T-helper 1 cell (primary cell): ENCODE measurements at regions not wholly inside any gene's neighbourhood (a gene's known extent, or its start where the extent isn't known, plus 50 kb on each side); places are given as distances from the start of the nearest gene placed in this dataset.
"Not testable (repeated sequence)": the region's sequence is repeated elsewhere in the genome, so short reads cannot be mapped to it uniquely, and the experiment has no call there.

Experiments
- DNase-seq, 5 donors: peaks; one replicate each; pipeline ENCODE4 v3.0.0-alpha.2; 2012 to 2020

- DNase-seq = no peak
These were observed 302.4 kb upstream of the FAM174A start for GRCh38 chr5:100232736-100233135.

GRCh38 chr5:100188778-100189177 is 346.4 kb upstream of the FAM174A start:
- DNase-seq = no peak

- DNase-seq = no peak
These were observed 346.8 kb upstream of the FAM174A start for GRCh38 chr5:100188339-100188738.

GRCh38 chr5:100186181-100186580 is 349.0 kb upstream of the FAM174A start:
- DNase-seq = no peak

- no peak for DNase-seq
These were observed 352.8 kb upstream of the FAM174A start for GRCh38 chr5:100182402-100182801.

GRCh38 chr5:100175346-100175745 is 359.8 kb upstream of the FAM174A start:
- DNase-seq = no peak

GRCh38 chr5:100165309-100165708 is 369.9 kb upstream of the FAM174A start:
- DNase-seq = no peak

GRCh38 chr5:100161868-100162267 is 373.3 kb upstream of the FAM174A start:
- no peak for DNase-seq

- DNase-seq = no peak
These were observed 378.1 kb upstream of the FAM174A start for GRCh38 chr5:100157066-100157465.

- no peak for DNase-seq
These were observed 386.9 kb upstream of the FAM174A start for GRCh38 chr5:100148239-100148638.

GRCh38 chr5:100142607-100143006 is 392.6 kb upstream of the FAM174A start:
- DNase-seq = no peak

- DNase-seq = no peak
These were observed 404.0 kb upstream of the FAM174A start for GRCh38 chr5:100131161-100131560.

- DNase-seq = no peak
These were observed 404.9 kb upstream of the FAM174A start for GRCh38 chr5:100130307-100130706.

GRCh38 chr5:100119903-100120302 is 415.3 kb upstream of the FAM174A start:
- no peak for DNase-seq

- no peak for DNase-seq
These were observed 424.7 kb upstream of the FAM174A start for GRCh38 chr5:100110497-100110896.

GRCh38 chr5:100108883-100109282 is 426.3 kb upstream of the FAM174A start:
- DNase-seq = no peak

GRCh38 chr5:100103592-100104119 is 431.5 kb upstream of the FAM174A start:
- DNase-seq = not testable (repeated sequence)

GRCh38 chr5:100101466-100101865 is 433.7 kb upstream of the FAM174A start:
- not testable (repeated sequence) for DNase-seq

- not testable (repeated sequence) for DNase-seq
These were observed 438.8 kb upstream of the FAM174A start for GRCh38 chr5:100096328-100096727.

GRCh38 chr5:100080703-100081102 is 454.5 kb upstream of the FAM174A start:
- DNase-seq = not testable (repeated sequence)

GRCh38 chr5:100079163-100079562 is 456.0 kb upstream of the FAM174A start:
- DNase-seq = not testable (repeated sequence)

GRCh38 chr5:100066020-100066419 is 469.2 kb upstream of the FAM174A start:
- not testable (repeated sequence) for DNase-seq

- no peak for DNase-seq
These were observed 491.7 kb upstream of the FAM174A start for GRCh38 chr5:100043475-100043874.

- no peak for DNase-seq
These were observed 508.6 kb upstream of the FAM174A start for GRCh38 chr5:100026606-100027005.

GRCh38 chr5:100023536-100023935 is 511.6 kb upstream of the FAM174A start:
- no peak for DNase-seq
